ENCODE measurements at regions not wholly inside any gene's neighbourhood (a gene's known extent, or its start where the extent isn't known, plus 50 kb on each side); places are given as distances from the start of the nearest gene placed in this dataset.

- DNase-seq (ENCODE audit: low spot score) (no peak), ATAC-seq (ENCODE audit: low FRiP score) (no peak)
- TF ChIP-seq CTCF (IDR thresholded peaks at IDR 0.05): no peak
Observed at GRCh38 chr4:32876546-32876945, 2156.4 kb downstream of the PCDH7 start.

GRCh38 chr4:32879913-32880312, 2159.7 kb downstream of the PCDH7 start:
- DNase-seq (ENCODE audit: low spot score): no peak
- ATAC-seq (ENCODE audit: low FRiP score): no peak
- TF ChIP-seq CTCF (IDR thresholded peaks at IDR 0.05): no peak

- peak; percentile 62 for ATAC-seq (ENCODE audit: low FRiP score)
- TF ChIP-seq CTCF (IDR thresholded peaks at IDR 0.05): no peak
- no peak for DNase-seq (ENCODE audit: low spot score)
Observed at GRCh38 chr4:32884198-32884597, 2164.0 kb downstream of the PCDH7 start.

- no peak for TF ChIP-seq CTCF (IDR thresholded peaks at IDR 0.05)
- DNase-seq (ENCODE audit: low spot score): no peak
- ATAC-seq (ENCODE audit: low FRiP score): no peak
Observed at GRCh38 chr4:32890398-32890797, 2170.2 kb downstream of the PCDH7 start.

- DNase-seq (ENCODE audit: low spot score) (no peak), ATAC-seq (ENCODE audit: low FRiP score) (no peak)
- TF ChIP-seq CTCF (IDR thresholded peaks at IDR 0.05): no peak
Observed at GRCh38 chr4:32909053-32909452, 2188.9 kb downstream of the PCDH7 start.

- no peak for TF ChIP-seq CTCF (IDR thresholded peaks at IDR 0.05)
- no peak for ATAC-seq (ENCODE audit: low FRiP score)
- DNase-seq (ENCODE audit: low spot score): no peak
Observed at GRCh38 chr4:32909736-32910135, 2189.6 kb downstream of the PCDH7 start.

GRCh38 chr4:32917586-32917985, 2197.4 kb downstream of the PCDH7 start:
- DNase-seq (ENCODE audit: low spot score) (no peak), ATAC-seq (ENCODE audit: low FRiP score) (no peak)
- no peak for TF ChIP-seq CTCF (IDR thresholded peaks at IDR 0.05)

Data from omental fat pad (tissue), 3 donors.